Natural killer cell treated with Interleukin-12 subunit alpha and Interleukin-12 subunit beta and Interleukin-15 and Interleukin-18, amount 100 ng/mL, for 72 hours (primary cell): ENCODE measurements at regions not wholly inside any gene's neighbourhood (a gene's known extent, or its start where the extent isn't known, plus 50 kb on each side); places are given as distances from the start of the nearest gene placed in this dataset.
"Not testable (repeated sequence)": the region's sequence is repeated elsewhere in the genome, so short reads cannot be mapped to it uniquely, and the experiment has no call there.

Experiments used
- ATAC-seq, 2 donors: fragments of 150-1000 bp; cut with Tn5 transposase in 1 of 2; sonication (Bioruptor Pico), chemical (Tn5 transposase) in 1 of 2; 2 replicates each; pipeline ENCODE4 v1.10.0; 2021
- DNase-seq: peaks from one replicate; pipeline ENCODE4 v3.0.0; 2022; ENCODE audit warnings: low spot score
- H3K27ac Mint-ChIP-seq, 2 donors: 1 replicate in 1 of 2; 2 replicates in 1 of 2; pipeline ENCODE4 v1.8.0; 2022; ENCODE audit warnings: mixed read lengths in 2 of 2, mild to moderate bottlenecking in 1 of 2, moderate library complexity in 1 of 2
- H3K27me3 Mint-ChIP-seq, 2 donors: 1 replicate in 1 of 2; 2 replicates in 1 of 2; pipeline ENCODE4 v1.8.0; 2022; ENCODE audit warnings: mixed read lengths in 2 of 2
- H3K36me3 Mint-ChIP-seq: one replicate; pipeline ENCODE4 v1.8.0; 2022; ENCODE audit warnings: mixed read lengths
- H3K4me1 Mint-ChIP-seq, 2 donors: 1 replicate in 1 of 2; 2 replicates in 1 of 2; pipeline ENCODE4 v1.8.0; 2022; ENCODE audit warnings: low read depth in 2 of 2, mixed read lengths in 2 of 2, mild to moderate bottlenecking in 1 of 2
- H3K4me3 Mint-ChIP-seq: one replicate; pipeline ENCODE4 v1.8.0; 2022; ENCODE audit warnings: mixed read lengths
- H3K9me3 Mint-ChIP-seq: 2 replicates; pipeline ENCODE4 v1.8.0; 2022; ENCODE audit warnings: mixed read lengths

DNA sequence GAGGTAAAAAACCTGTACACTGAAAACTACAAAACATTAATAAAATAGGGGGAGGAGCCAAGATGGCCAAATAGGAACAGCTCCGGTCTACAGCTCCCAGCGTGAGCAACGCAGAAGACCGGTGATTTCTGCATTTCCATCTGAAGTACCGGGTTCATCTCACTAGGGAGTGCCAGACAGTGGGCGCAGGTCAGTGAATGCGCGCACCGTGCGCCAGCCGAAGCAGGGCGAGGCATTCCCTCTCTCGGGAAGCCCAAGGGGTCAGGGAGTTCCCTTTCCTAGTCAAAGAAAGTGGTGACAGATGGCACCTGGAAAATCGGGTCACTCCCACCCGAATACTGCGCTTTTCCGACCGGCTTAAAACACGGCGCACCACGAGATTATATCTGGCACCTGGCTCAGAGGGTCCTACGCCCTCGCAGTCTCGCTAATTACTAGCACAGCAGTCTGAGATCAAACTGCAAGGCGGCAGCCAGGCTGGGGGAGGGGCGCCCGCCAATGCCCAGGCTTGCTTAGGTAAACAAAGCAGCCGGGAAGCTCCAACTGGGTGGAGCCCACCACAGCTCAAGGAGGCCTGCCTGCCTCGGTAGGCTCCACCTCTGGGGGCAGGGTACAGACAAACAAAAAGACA is 400.9 kb upstream of the FGF16 start:
- H3K27ac Mint-ChIP-seq, H3K9me3 Mint-ChIP-seq, ATAC-seq, H3K27me3 Mint-ChIP-seq, H3K36me3 Mint-ChIP-seq, H3K4me3 Mint-ChIP-seq, H3K4me1 Mint-ChIP-seq, DNase-seq: not testable (repeated sequence)

DNA sequence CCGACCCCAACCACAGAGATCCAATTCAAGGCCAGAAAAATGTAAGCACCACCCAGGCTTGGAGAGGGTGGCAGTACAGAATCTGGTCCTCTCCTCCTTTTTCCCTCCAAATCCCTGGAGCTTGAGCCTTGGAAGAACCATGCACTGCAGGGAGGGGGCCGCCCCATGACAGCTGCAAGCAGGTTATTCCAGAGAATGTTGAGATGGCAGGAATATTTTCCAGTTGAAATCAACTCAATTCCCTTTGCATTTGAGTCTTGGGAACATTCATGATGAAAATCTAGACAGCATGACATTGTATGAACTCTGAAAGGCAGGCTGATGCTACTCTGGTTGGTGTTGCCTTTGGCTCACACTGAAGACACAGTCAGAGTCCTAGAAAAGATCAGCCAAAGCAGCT is 386.6 kb upstream of the FGF16 start:
- no peaks in the 10 kb centered on the region for H3K36me3 Mint-ChIP-seq
- no peak overlapping the region for H3K4me3 Mint-ChIP-seq
- DNase-seq (no peak), ATAC-seq (no peak)
- no peak overlapping the region for H3K27ac Mint-ChIP-seq
- H3K4me1 Mint-ChIP-seq: no peaks in the 10 kb centered on the region
- no peaks in the 10 kb centered on the region for H3K9me3 Mint-ChIP-seq
- peaks cover 0 to 10% of the 10 kb centered on the region in 2 donors for H3K27me3 Mint-ChIP-seq

DNA sequence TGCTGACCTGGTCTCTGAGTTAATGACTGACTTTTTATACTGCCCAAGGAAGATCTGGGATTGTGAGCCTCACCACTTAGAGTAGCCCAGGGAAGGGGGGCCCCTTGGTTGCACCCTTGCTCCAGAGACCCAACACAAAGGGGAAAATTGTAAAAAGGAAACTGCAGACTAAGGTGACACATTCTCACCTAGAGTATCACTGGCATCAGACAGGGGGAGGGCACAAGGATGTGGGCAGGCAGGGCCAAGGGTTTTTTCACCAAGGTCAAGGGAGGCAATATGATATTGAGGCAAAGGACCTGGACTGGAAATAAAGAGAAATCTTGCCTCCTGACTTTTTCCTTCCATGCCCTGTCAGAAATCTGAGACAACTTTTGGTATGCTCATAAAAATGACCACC is 386.2 kb upstream of the FGF16 start:
- H3K9me3 Mint-ChIP-seq: no peaks in the 10 kb centered on the region
- ATAC-seq (no peak), DNase-seq (no peak)
- H3K27me3 Mint-ChIP-seq: peaks cover 0 to 8% of the 10 kb centered on the region in 2 donors
- no peak overlapping the region for H3K4me3 Mint-ChIP-seq
- no peaks in the 10 kb centered on the region for H3K36me3 Mint-ChIP-seq
- H3K4me1 Mint-ChIP-seq: no peaks in the 10 kb centered on the region
- no peak overlapping the region for H3K27ac Mint-ChIP-seq

DNA sequence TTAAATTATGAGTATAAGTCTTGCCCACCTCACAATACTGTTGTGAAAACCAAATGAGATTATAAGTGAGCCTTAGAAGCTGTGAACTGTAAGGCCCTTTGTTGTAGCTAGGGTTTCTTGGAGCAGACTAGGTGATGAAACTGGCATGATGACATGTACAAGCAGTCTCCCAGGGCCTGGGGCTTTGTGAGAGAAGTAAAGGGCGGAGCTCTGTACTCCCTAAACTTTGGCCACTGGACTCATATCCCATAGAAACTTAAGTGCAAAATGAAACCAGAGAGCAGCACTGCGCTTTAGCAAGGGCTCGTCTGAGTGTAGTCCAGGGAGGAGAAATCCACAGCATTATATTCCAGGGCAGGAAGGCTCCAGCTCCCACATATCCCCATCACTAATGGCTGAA is 385.6 kb upstream of the FGF16 start:
- no peak for DNase-seq
- Mint-ChIP-seq H3K27ac (no peak overlapping the region), H3K4me1 (no peaks in the 10 kb centered on the region), H3K4me3 (no peak overlapping the region), H3K36me3 (no peaks in the 10 kb centered on the region), H3K27me3 (peaks cover 0 to 4% of the 10 kb centered on the region in 2 donors), H3K9me3 (no peaks in the 10 kb centered on the region)
- no peak for ATAC-seq

- H3K27ac Mint-ChIP-seq: no peak overlapping the region
These were observed 381.3 kb upstream of the FGF16 start for GRCh38 chrX:77065896-77066295.

GRCh38 chrX:77070202-77070918 is 376.8 kb upstream of the FGF16 start:
- peaks cover 0 to 10% of the 10 kb centered on the region in 2 donors for H3K4me1 Mint-ChIP-seq
- peak in 1 of 2 donors; percentile 15 for ATAC-seq
- H3K36me3 Mint-ChIP-seq: no peaks in the 10 kb centered on the region
- H3K27ac Mint-ChIP-seq: no peak overlapping the region
- H3K27me3 Mint-ChIP-seq: peaks cover 8 to 9% of the 10 kb centered on the region in 2 donors
- no peaks in the 10 kb centered on the region for H3K9me3 Mint-ChIP-seq
- DNase-seq: no peak
- H3K4me3 Mint-ChIP-seq: no peak overlapping the region

More at GRCh38 chrX:77065896-77066295, 381.3 kb upstream of the FGF16 start:
- peaks cover 0 to 10% of the 10 kb centered on the region in 2 donors for H3K4me1 Mint-ChIP-seq
- no peak overlapping the region for H3K4me3 Mint-ChIP-seq
- no peaks in the 10 kb centered on the region for H3K9me3 Mint-ChIP-seq
- no peaks in the 10 kb centered on the region for H3K36me3 Mint-ChIP-seq
- H3K27me3 Mint-ChIP-seq: peaks cover 8 to 9% of the 10 kb centered on the region in 2 donors
- DNase-seq: no peak
- ATAC-seq: no peak

DNA sequence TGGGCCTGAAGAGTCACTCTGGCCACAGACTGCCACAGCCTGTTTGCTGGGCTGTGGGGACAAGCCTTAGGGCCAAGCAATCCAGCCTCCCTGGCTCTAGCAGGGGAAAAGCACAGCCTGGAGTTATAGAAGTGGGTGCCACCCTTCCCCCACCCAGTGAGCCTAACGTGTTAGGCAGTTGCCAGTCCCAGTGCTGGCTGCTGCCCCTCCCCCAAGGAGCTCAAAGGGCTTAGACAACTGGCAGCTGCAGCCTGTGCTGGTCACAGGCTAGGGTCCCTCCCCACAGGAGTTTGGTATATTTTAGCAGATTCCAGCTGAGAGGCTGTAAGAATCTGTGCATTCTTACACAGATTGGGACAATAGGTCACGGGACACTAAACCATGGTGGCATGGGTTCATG is 370.3 kb upstream of the FGF16 start:
- Mint-ChIP-seq H3K4me3 (no peak overlapping the region), H3K27ac (no peak overlapping the region), H3K9me3 (peaks cover 6% of the 10 kb centered on the region), H3K4me1 (no peaks in the 10 kb centered on the region), H3K27me3 (peaks cover 0 to 5% of the 10 kb centered on the region in 2 donors), H3K36me3 (peaks cover 3% of the 10 kb centered on the region)
- ATAC-seq (no peak), DNase-seq (no peak)

DNA sequence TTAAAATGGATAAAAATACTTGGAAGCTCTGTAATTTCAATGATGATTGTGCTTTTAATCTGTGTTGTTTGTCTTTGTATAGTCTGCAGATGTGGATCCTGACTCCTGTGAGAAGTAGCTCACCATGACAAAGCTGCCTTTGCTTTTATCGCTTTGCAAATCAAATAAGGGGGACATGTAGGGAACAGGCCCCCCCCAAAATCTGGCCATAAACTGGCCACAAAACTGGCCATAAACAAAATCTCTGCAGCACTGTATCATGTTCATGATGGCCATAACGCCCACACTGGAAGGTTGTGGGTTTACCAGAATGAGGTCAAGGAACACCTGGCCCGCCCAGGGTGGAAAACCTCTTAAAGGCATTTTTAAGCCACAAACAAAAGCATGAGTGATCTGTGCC is 366.0 kb upstream of the FGF16 start:
- H3K9me3 Mint-ChIP-seq, H3K4me1 Mint-ChIP-seq, ATAC-seq, H3K27ac Mint-ChIP-seq, H3K4me3 Mint-ChIP-seq, H3K27me3 Mint-ChIP-seq, H3K36me3 Mint-ChIP-seq, DNase-seq: not testable (repeated sequence)

- H3K4me3 Mint-ChIP-seq: no peak overlapping the region
- no peak for ATAC-seq
- H3K4me1 Mint-ChIP-seq: no peaks in the 10 kb centered on the region
- peaks cover 6% of the 10 kb centered on the region for H3K9me3 Mint-ChIP-seq
- H3K27me3 Mint-ChIP-seq: peaks cover 0 to 2% of the 10 kb centered on the region in 2 donors
- H3K27ac Mint-ChIP-seq: no peak overlapping the region
- no peak for DNase-seq
- peaks cover 5% of the 10 kb centered on the region for H3K36me3 Mint-ChIP-seq
These were observed 361.8 kb upstream of the FGF16 start for GRCh38 chrX:77085372-77085771.

DNA sequence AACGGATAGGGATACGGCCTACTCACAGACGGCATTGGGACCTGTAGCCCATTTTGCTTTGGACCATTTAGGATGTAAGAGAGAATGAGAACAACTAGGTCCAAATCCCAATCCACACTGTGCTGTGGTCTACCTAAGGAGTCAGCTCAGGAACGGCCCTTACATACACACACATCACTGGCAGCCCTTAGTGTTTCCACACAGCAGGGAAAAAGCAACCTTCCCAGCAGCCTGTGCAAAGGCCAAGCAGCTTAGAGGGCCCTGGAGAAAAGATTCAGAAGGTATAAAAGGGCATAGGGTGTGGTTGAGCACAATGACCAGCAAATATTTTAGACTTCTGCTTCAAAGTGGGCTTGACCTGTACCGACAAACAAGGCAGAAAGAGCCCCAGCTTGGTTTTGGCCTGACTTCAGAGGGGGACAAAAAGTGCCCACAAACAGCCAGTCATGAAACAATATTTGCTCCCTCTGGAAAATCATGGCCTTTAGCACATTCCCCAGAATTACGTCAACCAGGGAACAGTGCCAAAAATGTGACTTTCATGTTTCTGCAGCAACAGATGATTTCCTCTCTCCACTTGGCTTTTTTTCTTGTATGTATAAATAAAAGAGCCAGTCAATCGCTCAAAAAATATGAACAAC is 359.5 kb upstream of the FGF16 start:
- H3K27me3 Mint-ChIP-seq: peaks cover 0 to 2% of the 10 kb centered on the region in 2 donors
- DNase-seq: no peak
- H3K36me3 Mint-ChIP-seq: no peaks in the 10 kb centered on the region
- peaks cover 3% of the 10 kb centered on the region for H3K9me3 Mint-ChIP-seq
- no peak overlapping the region for H3K27ac Mint-ChIP-seq
- no peaks in the 10 kb centered on the region for H3K4me1 Mint-ChIP-seq
- ATAC-seq: no peak
- no peak overlapping the region for H3K4me3 Mint-ChIP-seq

DNA sequence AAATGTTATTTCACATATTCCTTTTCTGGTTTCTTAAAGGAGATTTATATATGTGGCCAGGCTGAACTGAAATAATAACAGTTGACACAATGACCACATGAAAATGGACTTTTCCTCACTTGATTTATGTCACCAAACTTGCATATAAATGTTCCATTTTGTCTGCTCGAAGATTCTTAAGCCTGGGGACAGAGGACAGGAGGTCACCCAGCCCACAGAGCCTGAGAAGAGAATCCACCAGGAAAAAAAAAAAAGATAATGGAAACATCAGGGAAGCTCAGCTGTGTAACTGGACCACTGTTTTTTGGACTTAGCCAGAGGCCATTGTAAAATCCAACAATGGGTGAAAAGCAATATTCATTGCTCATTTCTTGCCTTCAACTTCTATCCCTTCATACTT is 359.0 kb upstream of the FGF16 start:
- no peak overlapping the region for H3K27ac Mint-ChIP-seq
- H3K9me3 Mint-ChIP-seq: peaks cover 3% of the 10 kb centered on the region
- no peak for ATAC-seq
- no peak overlapping the region for H3K4me3 Mint-ChIP-seq
- H3K4me1 Mint-ChIP-seq: no peaks in the 10 kb centered on the region
- DNase-seq: no peak
- peaks cover 0 to 2% of the 10 kb centered on the region in 2 donors for H3K27me3 Mint-ChIP-seq
- no peaks in the 10 kb centered on the region for H3K36me3 Mint-ChIP-seq

GRCh38 chrX:77114501-77114900 is 332.7 kb upstream of the FGF16 start:
- H3K9me3 Mint-ChIP-seq: peaks cover 3% of the 10 kb centered on the region
- no peaks in the 10 kb centered on the region for H3K4me1 Mint-ChIP-seq
- no peaks in the 10 kb centered on the region for H3K36me3 Mint-ChIP-seq
- no peak overlapping the region for H3K4me3 Mint-ChIP-seq
- ATAC-seq: no peak
- no peak for DNase-seq
- H3K27me3 Mint-ChIP-seq: peaks cover 0 to 5% of the 10 kb centered on the region in 2 donors
- H3K27ac Mint-ChIP-seq: no peak overlapping the region

- peaks cover 3% of the 10 kb centered on the region for H3K9me3 Mint-ChIP-seq
- no peak for ATAC-seq
- no peak for DNase-seq
- H3K4me1 Mint-ChIP-seq: no peaks in the 10 kb centered on the region
- peaks cover 0 to 5% of the 10 kb centered on the region in 2 donors for H3K27me3 Mint-ChIP-seq
- no peak overlapping the region for H3K4me3 Mint-ChIP-seq
- no peaks in the 10 kb centered on the region for H3K36me3 Mint-ChIP-seq
- no peak overlapping the region for H3K27ac Mint-ChIP-seq
These were observed 328.5 kb upstream of the FGF16 start for GRCh38 chrX:77118686-77119085.

DNA sequence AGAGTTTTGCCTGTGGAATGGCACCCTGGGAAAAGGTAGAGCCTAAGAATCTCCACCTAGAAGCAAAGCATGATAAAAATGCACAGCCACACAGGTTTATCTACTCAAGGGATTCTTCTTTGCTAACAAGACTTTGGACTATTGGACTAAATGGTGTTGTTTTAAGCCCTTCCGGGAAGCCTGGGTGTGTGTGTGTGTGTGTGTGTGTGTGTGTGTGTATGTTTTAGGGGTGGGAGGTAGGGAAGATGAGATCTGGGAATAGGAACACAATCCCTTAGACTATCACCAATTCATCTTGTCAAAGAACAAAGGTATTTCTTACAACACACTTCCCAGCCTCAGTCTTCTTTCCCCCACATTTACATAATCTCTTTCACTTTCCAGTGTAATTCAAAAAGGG is 327.5 kb upstream of the FGF16 start:
- Mint-ChIP-seq H3K36me3 (no peaks in the 10 kb centered on the region), H3K4me1 (no peaks in the 10 kb centered on the region), H3K4me3 (no peak overlapping the region), H3K27ac (no peak overlapping the region), H3K27me3 (peaks cover 0 to 5% of the 10 kb centered on the region in 2 donors), H3K9me3 (no peaks in the 10 kb centered on the region)
- DNase-seq: no peak
- ATAC-seq: no peak
